GM10266 (cell line): ENCODE measurements at regions not wholly inside any gene's neighbourhood (a gene's known extent, or its start where the extent isn't known, plus 50 kb on each side); places are given as distances from the start of the nearest gene placed in this dataset.

Experiments
- DNase-seq: peaks from one replicate; pipeline ENCODE4 v3.0.0; 2012; ENCODE audit errors: extremely low spot score
- TF ChIP-seq, protein P1 (sequence below): IDR thresholded peaks from 2 replicates; pipeline ENCODE4 v1.5.1; 2012; ENCODE audit warnings: mild to moderate bottlenecking, low read depth; ENCODE audit not compliant: control insufficient read depth, insufficient read depth; ENCODE audit errors: missing control alignments

DNA sequence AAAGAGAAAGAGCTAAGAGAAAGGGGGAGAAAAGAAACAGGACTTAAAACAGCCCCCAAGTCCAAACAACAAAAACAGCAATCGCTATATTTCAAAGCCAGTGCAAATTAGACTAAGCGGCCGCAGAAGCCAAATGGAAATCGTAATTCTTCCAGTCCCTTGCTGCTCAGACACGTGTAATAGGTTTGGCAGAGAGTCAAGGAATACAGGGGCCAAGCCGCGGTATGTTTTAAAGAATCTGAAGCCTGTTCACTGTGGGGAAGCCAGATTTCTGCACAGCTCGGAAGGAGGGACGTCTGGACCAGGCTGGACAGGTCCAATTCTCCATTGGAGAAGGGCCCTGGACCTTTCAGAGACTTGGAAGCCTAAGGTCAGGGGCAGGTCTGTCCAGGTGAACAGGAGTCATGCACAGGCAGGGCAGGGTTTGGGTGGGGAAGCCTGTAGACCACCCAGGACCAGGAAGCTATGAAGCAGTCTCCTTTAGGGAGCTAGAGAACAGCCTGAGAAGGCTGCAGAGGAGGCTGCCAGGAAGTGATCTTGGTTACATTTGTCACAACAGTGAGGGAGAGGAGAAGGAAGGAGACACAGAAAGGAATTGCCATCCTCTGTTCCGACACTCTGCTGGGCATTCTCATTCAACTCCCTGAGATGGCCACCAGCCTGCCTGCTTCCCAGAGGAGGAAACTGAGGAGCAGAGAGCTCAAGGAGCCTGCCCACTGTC is 265.5 kb upstream of the ISX start:
- no peak for DNase-seq
- TF ChIP-seq, protein P1, sequence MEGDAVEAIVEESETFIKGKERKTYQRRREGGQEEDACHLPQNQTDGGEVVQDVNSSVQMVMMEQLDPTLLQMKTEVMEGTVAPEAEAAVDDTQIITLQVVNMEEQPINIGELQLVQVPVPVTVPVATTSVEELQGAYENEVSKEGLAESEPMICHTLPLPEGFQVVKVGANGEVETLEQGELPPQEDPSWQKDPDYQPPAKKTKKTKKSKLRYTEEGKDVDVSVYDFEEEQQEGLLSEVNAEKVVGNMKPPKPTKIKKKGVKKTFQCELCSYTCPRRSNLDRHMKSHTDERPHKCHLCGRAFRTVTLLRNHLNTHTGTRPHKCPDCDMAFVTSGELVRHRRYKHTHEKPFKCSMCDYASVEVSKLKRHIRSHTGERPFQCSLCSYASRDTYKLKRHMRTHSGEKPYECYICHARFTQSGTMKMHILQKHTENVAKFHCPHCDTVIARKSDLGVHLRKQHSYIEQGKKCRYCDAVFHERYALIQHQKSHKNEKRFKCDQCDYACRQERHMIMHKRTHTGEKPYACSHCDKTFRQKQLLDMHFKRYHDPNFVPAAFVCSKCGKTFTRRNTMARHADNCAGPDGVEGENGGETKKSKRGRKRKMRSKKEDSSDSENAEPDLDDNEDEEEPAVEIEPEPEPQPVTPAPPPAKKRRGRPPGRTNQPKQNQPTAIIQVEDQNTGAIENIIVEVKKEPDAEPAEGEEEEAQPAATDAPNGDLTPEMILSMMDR, result no peak

DNA sequence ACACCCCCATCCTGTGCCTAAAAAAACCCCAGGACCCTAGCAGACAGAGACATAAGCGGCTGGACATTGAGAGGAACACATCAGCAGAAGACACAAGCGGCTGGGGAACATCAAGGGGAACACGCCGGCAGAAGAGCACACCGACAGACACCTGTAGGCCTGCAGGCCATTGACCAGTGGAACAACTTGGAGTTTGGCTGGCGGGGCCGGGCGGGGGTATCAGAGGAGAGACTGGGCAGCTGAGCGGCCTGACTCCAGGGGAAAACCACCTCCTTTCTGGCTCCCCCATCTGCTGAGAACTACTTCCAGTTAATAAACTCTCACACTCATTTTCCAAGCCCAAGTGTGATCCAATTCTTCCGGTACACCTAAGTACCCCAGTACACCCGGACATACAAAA is 264.7 kb upstream of the ISX start:
- no peak for DNase-seq
- TF ChIP-seq, protein P1, result no peak

DNA sequence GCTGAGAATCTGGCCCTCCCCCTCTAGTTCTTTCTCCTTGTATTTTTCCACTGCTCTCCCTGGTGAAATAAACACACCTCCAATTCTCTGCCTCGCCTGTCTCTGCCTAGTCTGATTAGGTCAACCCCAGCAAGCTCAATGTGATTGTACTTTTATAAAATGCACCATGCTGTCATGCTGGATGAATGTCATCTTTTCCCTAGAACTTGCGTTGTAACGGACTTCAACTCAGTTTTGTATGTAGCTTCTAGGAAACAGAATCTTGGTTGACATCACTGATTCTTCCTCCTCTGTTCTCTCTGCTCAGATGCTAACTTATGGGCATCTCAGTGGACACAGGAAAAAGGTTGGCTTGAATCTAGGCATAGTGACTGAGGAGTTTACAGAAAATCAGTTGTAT is 261.9 kb upstream of the ISX start:
- DNase-seq, result no peak
- TF ChIP-seq, protein P1, result no peak

DNA sequence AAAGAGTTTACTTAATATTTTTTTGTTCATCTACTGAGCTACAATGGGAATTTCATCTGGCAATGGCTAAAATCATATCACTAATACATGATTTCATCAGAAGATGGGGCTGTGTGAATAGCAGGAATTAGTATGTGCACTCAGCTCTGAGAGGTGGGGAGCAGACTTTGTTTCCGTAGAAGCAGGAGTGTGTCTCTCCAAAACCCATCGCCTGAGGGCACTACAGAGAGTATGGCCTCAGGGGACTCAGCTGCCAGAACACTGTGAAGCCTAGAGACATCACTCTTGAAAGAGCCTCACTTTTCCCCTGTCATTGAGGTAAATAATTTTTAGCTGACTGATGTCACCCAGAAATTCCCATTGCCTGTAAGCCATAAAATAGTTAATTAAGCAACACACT is 261.4 kb upstream of the ISX start:
- DNase-seq, result no peak
- TF ChIP-seq, protein P1, result no peak

DNA sequence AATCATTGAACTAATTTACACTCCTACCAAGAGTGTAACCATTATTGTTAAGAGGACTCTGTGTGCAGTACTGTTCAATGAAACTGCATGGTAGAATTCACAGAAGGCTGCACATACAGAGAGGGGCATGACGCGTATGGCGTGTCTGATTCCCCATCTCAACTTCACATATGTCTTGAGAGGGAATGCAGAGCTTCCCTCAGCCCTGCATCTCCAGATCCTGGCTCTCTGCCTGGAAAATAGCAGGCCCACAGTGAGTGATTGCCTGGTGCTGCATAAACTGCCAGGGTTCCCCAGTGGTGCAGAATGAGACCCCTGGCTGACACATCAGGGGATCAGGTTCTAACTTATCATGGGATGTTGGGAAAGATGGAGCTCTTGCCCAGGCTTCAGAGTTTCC is 260.2 kb upstream of the ISX start:
- TF ChIP-seq, protein P1, result no peak
- DNase-seq, result no peak

DNA sequence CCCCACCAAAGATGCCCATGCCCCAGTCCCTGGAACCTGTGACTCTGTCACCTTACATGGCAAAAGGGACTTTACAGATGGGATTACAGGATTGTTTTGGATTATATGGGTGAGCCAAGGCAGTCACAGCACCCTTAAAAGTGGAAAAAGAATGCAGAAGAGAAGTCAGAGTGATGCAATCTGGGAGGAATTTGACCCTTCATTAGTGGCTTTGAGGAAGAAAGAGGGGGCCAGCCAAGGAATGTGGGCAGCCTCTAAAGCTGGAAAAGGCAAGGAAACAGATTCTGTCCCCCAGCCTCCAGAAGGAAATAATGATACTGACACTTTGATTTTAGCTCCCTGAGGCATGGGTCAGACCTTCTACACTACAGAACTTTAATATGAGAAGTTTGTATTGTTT is 257.3 kb upstream of the ISX start:
- DNase-seq, result no peak
- TF ChIP-seq, protein P1, result no peak

DNA sequence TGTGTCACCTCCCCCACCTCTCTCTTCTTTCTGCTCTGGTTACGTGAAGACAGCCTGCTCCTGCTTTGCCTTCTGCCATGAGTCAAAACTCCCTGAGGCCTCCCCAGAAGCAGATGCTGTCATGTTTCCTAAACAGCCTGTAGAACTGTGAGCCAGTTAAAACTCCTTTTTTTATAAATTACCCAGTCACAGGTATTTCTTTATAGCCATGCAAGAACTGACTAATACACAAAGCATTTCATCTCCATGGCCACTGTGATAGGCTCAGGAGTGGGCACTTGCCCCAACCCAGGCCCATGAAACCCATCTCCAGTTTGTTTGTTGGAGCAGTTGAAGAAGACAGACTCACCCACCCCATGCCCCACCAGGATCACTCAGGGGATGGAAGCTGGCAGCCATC is 253.3 kb upstream of the ISX start:
- no peak for DNase-seq

More for the DNA sequence above, 253.3 kb upstream of the ISX start:
- TF ChIP-seq, protein P1, result no peak
